NT2/D1 (cell line): ENCODE measurements at regions not wholly inside any gene's neighbourhood (a gene's known extent, or its start where the extent isn't known, plus 50 kb on each side); places are given as distances from the start of the nearest gene placed in this dataset.

ENCODE experiments used
- YY1 ChIP-seq: IDR thresholded peaks from 2 replicates; pipeline ENCODE4 v1.6.1; 2011; ENCODE audit not compliant: insufficient read length, insufficient read depth
- ZNF274 ChIP-seq: IDR thresholded peaks from 2 replicates; pipeline ENCODE4 v1.6.1; 2011; ENCODE audit warnings: mild to moderate bottlenecking, low read depth, low read length

- TF ChIP-seq ZNF274 (no peak), YY1 (no peak)
These were observed 224.6 kb upstream of the ZWINT start for GRCh38 chr10:56585447-56586171.
